ENCODE measurements at regions not wholly inside any gene's neighbourhood (a gene's known extent, or its start where the extent isn't known, plus 50 kb on each side); places are given as distances from the start of the nearest gene placed in this dataset.

- TF ChIP-seq CTCF (IDR thresholded peaks at IDR 0.05; ENCODE audit: insufficient read depth, low read depth, low read length) = no peak
- no peak overlapping the region for H3K4me3 ChIP-seq (ENCODE audit: low read depth, low read length)
- DNase-seq (ENCODE audit: low read depth) = no peak
Measured at GRCh38 chr5:116738615-116739261, 164.1 kb upstream of the SEMA6A start.

GRCh38 chr5:116738239-116738614 is 163.6 kb upstream of the SEMA6A start:
- TF ChIP-seq CTCF (IDR thresholded peaks at IDR 0.05; ENCODE audit: insufficient read depth, low read depth, low read length) = no peak
- DNase-seq (ENCODE audit: low read depth) = no peak
- no peak overlapping the region for H3K4me3 ChIP-seq (ENCODE audit: low read depth, low read length)

GRCh38 chr5:116736671-116737070 is 162.0 kb upstream of the SEMA6A start:
- no peak for DNase-seq (ENCODE audit: low read depth)
- TF ChIP-seq CTCF (IDR thresholded peaks at IDR 0.05; ENCODE audit: insufficient read depth, low read depth, low read length) = no peak

GRCh38 chr5:116733991-116734975 is 159.7 kb upstream of the SEMA6A start:
- DNase-seq (ENCODE audit: low read depth) = no peak
- no peak for TF ChIP-seq CTCF (IDR thresholded peaks at IDR 0.05; ENCODE audit: insufficient read depth, low read depth, low read length)
- H3K4me3 ChIP-seq (ENCODE audit: low read depth, low read length) = no peak overlapping the region

More at GRCh38 chr5:116736671-116737070, 162.0 kb upstream of the SEMA6A start:
- no peak overlapping the region for H3K4me3 ChIP-seq (ENCODE audit: low read depth, low read length)

- no peak for TF ChIP-seq CTCF (IDR thresholded peaks at IDR 0.05; ENCODE audit: insufficient read depth, low read depth, low read length)
- no peak for DNase-seq (ENCODE audit: low read depth)
Measured at GRCh38 chr5:116732591-116732990, 158.0 kb upstream of the SEMA6A start.

GRCh38 chr5:116731432-116731831 is 156.8 kb upstream of the SEMA6A start:
- no peak overlapping the region for H3K4me3 ChIP-seq (ENCODE audit: low read depth, low read length)
- TF ChIP-seq CTCF (IDR thresholded peaks at IDR 0.05; ENCODE audit: insufficient read depth, low read depth, low read length) = no peak
- DNase-seq (ENCODE audit: low read depth) = no peak

More at GRCh38 chr5:116732591-116732990, 158.0 kb upstream of the SEMA6A start:
- H3K4me3 ChIP-seq (ENCODE audit: low read depth, low read length) = no peak overlapping the region
